GM12878 (cell line): ENCODE measurements at regions not wholly inside any gene's neighbourhood (a gene's known extent, or its start where the extent isn't known, plus 50 kb on each side); places are given as distances from the start of the nearest gene placed in this dataset.
A peak's percentile ranks its signal among the peaks of the same experiment; 100 is the strongest.

Source experiments
- ATAC-seq: fragments of 200-7000 bp; cut with Tn5 transposase; 3 replicates; pipeline ENCODE4 v1.9.1; 2020; ENCODE audit warnings: mild to moderate bottlenecking, moderate library complexity
- BruUV-seq: library from RNA; stranded (reverse); fragments of 400-500 nt; replicated peaks from 2 replicates; lab custom pipeline; 2021; lab: Mats Ljungman, UMichigan
- CTCF ChIA-PET: fragments of 300-600 bp; sonication (Branson Sonifier 250); formaldehyde crosslinking; extraction: SDS; loops from one replicate; lab custom pipeline; 2021; ENCODE audit warnings: inconsistent platforms; lab: Yijun Ruan, JAX
- POLR2A ChIA-PET: fragments of 350-600 bp; formaldehyde crosslinking; extraction: SDS; loops from one replicate; lab custom pipeline; 2021; ENCODE audit warnings: inconsistent platforms; lab: Charles Lee
- RAD21 ChIA-PET: fragments of 300-600 bp; sonication (Branson Sonifier 250); formaldehyde crosslinking; loops from one replicate; lab custom pipeline; 2023; ENCODE audit warnings: antibody characterized with exemption; ENCODE audit not compliant: unreplicated experiment; lab: Charles Lee
- SMC1A ChIA-PET: fragments of 300-600 bp; sonication (Branson Sonifier 250); formaldehyde crosslinking; loops from one replicate; lab custom pipeline; 2023; ENCODE audit not compliant: unreplicated experiment, uncharacterized antibody; lab: Charles Lee
- DNase-seq: peaks from one replicate; pipeline ENCODE4 v3.0.0-alpha.2; 2011; ENCODE audit warnings: low read depth, low spot score
- FAIRE-seq: peaks from 3 replicates; lab custom pipeline; 2011; peaks lifted over from hg19 to GRCh38; lab: Jason Lieb, UNC
- H2AFZ ChIP-seq: 2 replicates; pipeline ENCODE4 v1.6.0; 2011; ENCODE audit warnings: low read depth, low read length, control low read depth; ENCODE audit not compliant: control insufficient read depth
- H3K27ac ChIP-seq: 2 replicates; pipeline ENCODE4 v1.5.1; 2011; ENCODE audit warnings: control low read depth; ENCODE audit not compliant: control insufficient read depth, insufficient read depth
- H3K27me3 ChIP-seq, 2 experiments: replicated peaks in 1 of 2; 2 replicates each; pipeline versions ENCODE4 v1.6.0 to v1.6.1; 2011; ENCODE audit warnings: low read length in 1 of 2; ENCODE audit not compliant: control insufficient read depth in 2 of 2, insufficient read depth in 2 of 2
- H3K36me3 ChIP-seq, 2 experiments: 2 replicates each; pipeline ENCODE4 v1.5.1; 2011; ENCODE audit warnings: low read length in 1 of 2; ENCODE audit not compliant: control insufficient read depth in 2 of 2, insufficient read depth in 2 of 2
- H3K4me1 ChIP-seq: 2 replicates; pipeline ENCODE4 v1.6.1; 2011; ENCODE audit warnings: mild to moderate bottlenecking, low read length, moderate library complexity, mixed read lengths; ENCODE audit not compliant: control insufficient read depth, insufficient read depth
- H3K4me2 ChIP-seq: 2 replicates; pipeline ENCODE4 v1.6.0; 2011; ENCODE audit warnings: control low read depth; ENCODE audit not compliant: control insufficient read depth, insufficient read depth
- H3K4me3 ChIP-seq: fragments of 200-600 bp; sonication (generic); 2 replicates; pipeline ENCODE4 v1.5.1; 2016
- H3K79me2 ChIP-seq: 2 replicates; pipeline ENCODE4 v1.6.0; 2011; ENCODE audit warnings: low read length; ENCODE audit not compliant: control insufficient read depth, insufficient read depth
- H3K9ac ChIP-seq: 2 replicates; pipeline ENCODE4 v1.8.0; 2011; ENCODE audit warnings: low read length, control low read depth, mixed read lengths; ENCODE audit not compliant: control insufficient read depth, insufficient read depth
- H3K9me3 ChIP-seq: replicated peaks from 3 replicates; pipeline ENCODE4 v1.5.1; 2011; ENCODE audit warnings: mild to moderate bottlenecking, low read length; ENCODE audit not compliant: control insufficient read depth, insufficient read depth
- H4K20me1 ChIP-seq: 2 replicates; pipeline ENCODE4 v1.6.0; 2011; ENCODE audit not compliant: control insufficient read depth, insufficient read depth
- DPF2 ChIP-seq: fragments of 450-650 bp; IDR thresholded peaks from 2 replicates; pipeline ENCODE4 v1.6.1; 2017; ENCODE audit warnings: mild to moderate bottlenecking
- FOXK2 ChIP-seq: fragments of 450-650 bp; IDR thresholded peaks from 2 replicates; pipeline ENCODE4 v1.6.1; 2017; ENCODE audit warnings: mild to moderate bottlenecking, moderate library complexity
- RUNX3 ChIP-seq: IDR thresholded peaks from 2 replicates; pipeline ENCODE4 v1.6.1; 2012; ENCODE audit warnings: low read length, inconsistent platforms
- WGBS: methylation state at CpG from one replicate; pipeline ENCODE4 v1.1.6; 2016; ENCODE audit warnings: low lambda C conversion rate; ENCODE audit not compliant: insufficient replicate concordance, insufficient coverage; ENCODE audit errors: missing lambda C conversion rate; 5-methylcytosine and 5-hydroxymethylcytosine counted together
- in situ Hi-C: fragments of 300-500 bp; cut with MboI; formaldehyde crosslinking; loops from 9 replicates; pipeline ENCODE4 v1.14.3; 2018; ENCODE audit warnings: mixed read lengths
- intact Hi-C: fragments of 100-400 bp; cut with micrococcal nuclease; formaldehyde crosslinking; loops from one replicate; pipeline ENCODE4 v1.14.2; 2022; ENCODE audit not compliant: unreplicated experiment
- TF ChIP-seq, protein P1 (sequence below): fragments of 150-350 bp; IDR thresholded peaks from 2 replicates; pipeline ENCODE4 v1.6.1; 2016; ENCODE audit warnings: low read depth, low read length
- TF ChIP-seq, protein P2 (sequence below): IDR thresholded peaks from 2 replicates; pipeline ENCODE4 v1.6.1; 2011; ENCODE audit warnings: borderline replicate concordance, low read depth, mild to moderate bottlenecking, moderate library complexity, low read length; ENCODE audit not compliant: insufficient read depth, poor library complexity, severe bottlenecking

DNA sequence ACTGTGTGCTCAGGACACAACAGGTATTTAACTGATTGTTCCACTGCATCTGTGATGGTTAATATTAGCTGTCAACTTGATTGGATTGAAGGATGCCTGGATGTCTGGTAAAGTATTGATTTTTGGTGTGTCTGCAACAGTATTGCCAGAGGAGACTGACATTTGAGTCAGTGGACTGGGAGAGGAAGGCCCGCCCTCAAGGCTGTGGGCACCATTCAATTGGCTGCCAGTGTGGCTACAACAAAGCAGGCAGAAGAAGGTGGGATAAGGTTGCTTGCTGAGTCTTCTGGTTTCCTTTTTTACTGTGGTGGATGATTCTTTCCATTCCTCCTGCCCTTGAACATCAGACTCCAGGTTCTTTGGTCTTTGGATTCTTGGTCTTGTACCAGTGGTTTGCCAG is 137.1 kb upstream of the FAM13C start:
- POLR2A ChIA-PET = no interaction called here
- no peak overlapping the region for H3K4me2 ChIP-seq
- FAIRE-seq = no peak
- H3K9ac ChIP-seq = no peak overlapping the region
- H3K27ac ChIP-seq = no peak overlapping the region
- H4K20me1 ChIP-seq = no peaks in the 10 kb centered on the region
- no peaks in the 10 kb centered on the region for H3K4me1 ChIP-seq
- no peak for DNase-seq
- RAD21 ChIA-PET = no interaction called here
- H3K27me3 ChIP-seq = no peaks in the 10 kb centered on the region
- no TSS peak for BruUV-seq
- 0% methylated on average over 1 of the region's 1 CpG for WGBS
- ATAC-seq = no peak
- no peaks in the 10 kb centered on the region for H3K36me3 ChIP-seq
- CTCF ChIA-PET = no interaction called here
- in situ Hi-C loops = no loop called here
- no peaks in the 10 kb centered on the region for H3K79me2 ChIP-seq
- TF ChIP-seq RUNX3 = no peak
- TF ChIP-seq FOXK2 = no peak
- TF ChIP-seq, protein P1, sequence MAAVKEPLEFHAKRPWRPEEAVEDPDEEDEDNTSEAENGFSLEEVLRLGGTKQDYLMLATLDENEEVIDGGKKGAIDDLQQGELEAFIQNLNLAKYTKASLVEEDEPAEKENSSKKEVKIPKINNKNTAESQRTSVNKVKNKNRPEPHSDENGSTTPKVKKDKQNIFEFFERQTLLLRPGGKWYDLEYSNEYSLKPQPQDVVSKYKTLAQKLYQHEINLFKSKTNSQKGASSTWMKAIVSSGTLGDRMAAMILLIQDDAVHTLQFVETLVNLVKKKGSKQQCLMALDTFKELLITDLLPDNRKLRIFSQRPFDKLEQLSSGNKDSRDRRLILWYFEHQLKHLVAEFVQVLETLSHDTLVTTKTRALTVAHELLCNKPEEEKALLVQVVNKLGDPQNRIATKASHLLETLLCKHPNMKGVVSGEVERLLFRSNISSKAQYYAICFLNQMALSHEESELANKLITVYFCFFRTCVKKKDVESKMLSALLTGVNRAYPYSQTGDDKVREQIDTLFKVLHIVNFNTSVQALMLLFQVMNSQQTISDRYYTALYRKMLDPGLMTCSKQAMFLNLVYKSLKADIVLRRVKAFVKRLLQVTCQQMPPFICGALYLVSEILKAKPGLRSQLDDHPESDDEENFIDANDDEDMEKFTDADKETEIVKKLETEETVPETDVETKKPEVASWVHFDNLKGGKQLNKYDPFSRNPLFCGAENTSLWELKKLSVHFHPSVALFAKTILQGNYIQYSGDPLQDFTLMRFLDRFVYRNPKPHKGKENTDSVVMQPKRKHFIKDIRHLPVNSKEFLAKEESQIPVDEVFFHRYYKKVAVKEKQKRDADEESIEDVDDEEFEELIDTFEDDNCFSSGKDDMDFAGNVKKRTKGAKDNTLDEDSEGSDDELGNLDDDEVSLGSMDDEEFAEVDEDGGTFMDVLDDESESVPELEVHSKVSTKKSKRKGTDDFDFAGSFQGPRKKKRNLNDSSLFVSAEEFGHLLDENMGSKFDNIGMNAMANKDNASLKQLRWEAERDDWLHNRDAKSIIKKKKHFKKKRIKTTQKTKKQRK = no peak
- TF ChIP-seq, all 136 proteins: peak for 0
- SMC1A ChIA-PET = no interaction called here
- Histone ChIP-seq H2AFZ (no peak overlapping the region), H3K9me3 (no peaks in the 10 kb centered on the region; the same call in 2 of the 3 replicates), H3K4me3 (no peak overlapping the region)
- intact Hi-C loops = no loop called here

DNA sequence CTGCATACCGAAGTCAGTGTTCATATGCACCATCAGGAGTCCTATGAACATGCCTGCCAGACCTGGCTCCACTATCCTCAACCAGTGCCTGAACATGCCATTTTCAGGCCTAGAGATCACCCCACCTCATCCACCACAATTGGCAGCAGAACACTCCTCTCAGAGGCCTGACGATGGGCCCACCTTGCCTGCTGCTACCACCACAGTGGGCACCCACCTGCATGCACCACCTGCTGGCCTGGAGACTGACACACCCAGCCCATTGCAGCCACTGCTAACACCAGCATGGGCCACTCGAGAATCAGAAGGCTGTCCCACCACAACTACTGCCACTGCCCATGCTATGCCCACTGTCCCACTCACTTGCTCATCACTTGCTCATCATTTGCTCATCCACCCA is 130.7 kb upstream of the FAM13C start:
- FAIRE-seq (no peak), ATAC-seq (no peak), DNase-seq (no peak)
- RAD21 ChIA-PET = no interaction called here
- H3K27me3 ChIP-seq = no peaks in the 10 kb centered on the region
- H3K36me3 ChIP-seq = no peaks in the 10 kb centered on the region
- H3K9ac ChIP-seq = no peak overlapping the region
- H3K4me1 ChIP-seq = no peaks in the 10 kb centered on the region
- H4K20me1 ChIP-seq = no peaks in the 10 kb centered on the region
- no peak overlapping the region for H3K27ac ChIP-seq
- in situ Hi-C loops (no loop called here), intact Hi-C loops (no loop called here)
- CTCF ChIA-PET = no interaction called here
- SMC1A ChIA-PET = no interaction called here
- POLR2A ChIA-PET = no interaction called here
- WGBS = 14% methylated on average over 3 of the region's 3 CpGs
- no peaks in the 10 kb centered on the region; the same call in 2 of the 3 replicates for H3K9me3 ChIP-seq
- no peak overlapping the region for H2AFZ ChIP-seq
- H3K4me2 ChIP-seq = no peak overlapping the region
- no peak overlapping the region for H3K4me3 ChIP-seq
- no peaks in the 10 kb centered on the region for H3K79me2 ChIP-seq
- TF ChIP-seq, protein P2, sequence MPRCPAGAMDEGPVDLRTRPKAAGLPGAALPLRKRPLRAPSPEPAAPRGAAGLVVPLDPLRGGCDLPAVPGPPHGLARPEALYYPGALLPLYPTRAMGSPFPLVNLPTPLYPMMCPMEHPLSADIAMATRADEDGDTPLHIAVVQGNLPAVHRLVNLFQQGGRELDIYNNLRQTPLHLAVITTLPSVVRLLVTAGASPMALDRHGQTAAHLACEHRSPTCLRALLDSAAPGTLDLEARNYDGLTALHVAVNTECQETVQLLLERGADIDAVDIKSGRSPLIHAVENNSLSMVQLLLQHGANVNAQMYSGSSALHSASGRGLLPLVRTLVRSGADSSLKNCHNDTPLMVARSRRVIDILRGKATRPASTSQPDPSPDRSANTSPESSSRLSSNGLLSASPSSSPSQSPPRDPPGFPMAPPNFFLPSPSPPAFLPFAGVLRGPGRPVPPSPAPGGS = peak; percentile 17
- no peak for TF ChIP-seq DPF2
- BruUV-seq = no TSS peak
